ENCODE measurements at regions not wholly inside any gene's neighbourhood (a gene's known extent, or its start where the extent isn't known, plus 50 kb on each side); places are given as distances from the start of the nearest gene placed in this dataset.

DNA sequence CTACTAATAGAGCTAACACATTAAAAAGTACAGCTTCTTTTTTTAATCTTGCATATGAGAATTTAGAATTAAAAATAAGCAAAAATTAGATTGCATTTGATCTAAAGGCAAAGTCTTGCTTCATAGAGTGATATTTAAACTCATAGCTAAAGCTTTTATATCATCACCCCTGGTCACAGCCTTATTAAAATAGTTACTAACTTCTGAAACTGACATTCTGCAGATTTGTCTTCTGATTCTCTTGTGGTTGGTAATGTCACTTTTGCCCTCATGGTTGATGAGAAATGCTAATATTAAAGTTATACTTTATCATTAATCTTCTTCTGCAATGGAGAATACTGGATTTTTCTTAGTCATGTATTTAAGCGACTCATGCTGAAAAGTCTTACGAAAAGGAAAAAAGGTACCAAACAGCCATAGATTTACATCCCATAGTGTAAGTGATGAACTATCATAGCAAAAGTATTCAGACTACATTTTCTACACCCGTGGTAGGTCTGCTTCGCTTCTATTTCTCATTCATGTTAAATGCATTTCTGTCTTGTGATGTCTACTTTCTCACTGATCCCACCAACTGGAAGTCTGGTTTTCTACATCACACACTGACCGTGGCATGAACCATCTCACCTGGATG lies 330.5 kb upstream of the B3GALT2 start:
- H3K4me3 ChIP-seq (ENCODE audit: low read depth, low read length, poor library complexity, severe bottlenecking) = no peak overlapping the region
- no peak overlapping the region for H2AFZ ChIP-seq (ENCODE audit: low read length)
- no peak for DNase-seq (ENCODE audit: low spot score)
- intact Hi-C loops (cut with micrococcal nuclease; ENCODE audit: unreplicated experiment) = no loop called here
- POLR2A ChIA-PET = interaction anchor here (0.6 to 1.5 kb wide), 4 partner anchors 13 to 218 kb away, joined by 3 to 5 read pairs (median 4); no protein-coding TSS in a partner anchor
- no peaks in the 10 kb centered on the region for H3K79me2 ChIP-seq (ENCODE audit: insufficient read depth, low read depth, low read length)
- H3K36me3 ChIP-seq (ENCODE audit: insufficient read depth, low read length) = no peaks in the 10 kb centered on the region
- no peaks in the 10 kb centered on the region for H3K9me3 ChIP-seq (ENCODE audit: low read length)
- TF ChIP-seq CTCF (conservative IDR thresholded peaks at IDR 0.05; ENCODE audit: low read length) (no peak), EZH2phosphoT487 (IDR thresholded peaks at IDR 0.05; ENCODE audit: borderline replicate concordance, low read depth, low read length) (no peak)
- H3K9me2 ChIP-seq (ENCODE audit: insufficient read depth, low read length) = no peaks in the 10 kb centered on the region
- H3K4me1 ChIP-seq (ENCODE audit: insufficient read depth, low read length, poor library complexity, severe bottlenecking) = no peaks in the 10 kb centered on the region
- H3K4me2 ChIP-seq (ENCODE audit: low read length) = no peak overlapping the region
- H4K20me1 ChIP-seq (ENCODE audit: insufficient read depth, low read length) = no peaks in the 10 kb centered on the region
- CTCF ChIA-PET (ENCODE audit: unreplicated experiment) = no interaction called here
- BruUV-seq (replicated peaks) = no TSS peak
- H3K27ac ChIP-seq (ENCODE audit: low read depth, low read length, poor library complexity, severe bottlenecking) = no peak overlapping the region

- no peaks in the 10 kb centered on the region for H3K4me1 ChIP-seq (ENCODE audit: insufficient read depth, low read length, poor library complexity, severe bottlenecking)
- H3K4me3 ChIP-seq (ENCODE audit: low read depth, low read length, poor library complexity, severe bottlenecking) = no peak overlapping the region
- H3K9me3 ChIP-seq (ENCODE audit: low read length) = no peaks in the 10 kb centered on the region
- no peaks in the 10 kb centered on the region for H3K9me2 ChIP-seq (ENCODE audit: insufficient read depth, low read length)
- no peak for DNase-seq (ENCODE audit: low spot score)
- no peaks in the 10 kb centered on the region for H3K79me2 ChIP-seq (ENCODE audit: insufficient read depth, low read depth, low read length)
- H3K27ac ChIP-seq (ENCODE audit: low read depth, low read length, poor library complexity, severe bottlenecking) = no peak overlapping the region
- no peak overlapping the region for H3K4me2 ChIP-seq (ENCODE audit: low read length)
- ChIA-PET CTCF (ENCODE audit: unreplicated experiment) (no interaction called here), POLR2A (interaction anchor here (0.5 to 0.6 kb wide), 4 partner anchors 21 to 811 kb away, joined by 3 read pairs; no protein-coding TSS in a partner anchor)
- TF ChIP-seq EZH2phosphoT487 (IDR thresholded peaks at IDR 0.05; ENCODE audit: borderline replicate concordance, low read depth, low read length) = no peak
- BruUV-seq (replicated peaks) = no TSS peak
- intact Hi-C loops (cut with micrococcal nuclease; ENCODE audit: unreplicated experiment) = no loop called here
- H3K36me3 ChIP-seq (ENCODE audit: insufficient read depth, low read length) = no peaks in the 10 kb centered on the region
- no peaks in the 10 kb centered on the region for H4K20me1 ChIP-seq (ENCODE audit: insufficient read depth, low read length)
- H2AFZ ChIP-seq (ENCODE audit: low read length) = no peak overlapping the region
These were observed 328.0 kb upstream of the B3GALT2 start for GRCh38 chr1:193514397-193514796.

DNA sequence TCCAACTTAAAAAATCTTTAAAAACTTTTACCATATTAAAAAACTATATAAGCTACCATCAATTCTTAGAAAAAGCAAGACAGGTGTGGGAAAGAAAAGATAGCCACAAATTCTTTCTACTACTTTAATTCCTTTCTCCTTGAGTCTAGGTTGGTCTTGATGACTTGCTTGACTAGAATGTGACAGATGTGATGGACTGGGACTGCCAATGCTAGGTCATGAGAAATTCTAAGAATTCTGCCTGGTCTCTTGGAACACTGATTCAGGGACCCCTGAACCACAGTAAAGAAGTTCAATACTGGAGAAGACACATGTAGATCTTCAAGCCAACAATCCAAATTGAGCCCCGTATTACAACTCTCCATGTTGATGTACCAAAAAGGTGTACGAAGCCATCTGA lies 326.6 kb upstream of the B3GALT2 start:
- BruUV-seq (replicated peaks) = no TSS peak
- DNase-seq (ENCODE audit: low spot score) = no peak
- intact Hi-C loops (cut with micrococcal nuclease; ENCODE audit: unreplicated experiment) = no loop called here
- no peaks in the 10 kb centered on the region for H4K20me1 ChIP-seq (ENCODE audit: insufficient read depth, low read length)
- no peak overlapping the region for H2AFZ ChIP-seq (ENCODE audit: low read length)
- no peak overlapping the region for H3K4me3 ChIP-seq (ENCODE audit: low read depth, low read length, poor library complexity, severe bottlenecking)
- no peak overlapping the region for H3K4me2 ChIP-seq (ENCODE audit: low read length)
- H3K79me2 ChIP-seq (ENCODE audit: insufficient read depth, low read depth, low read length) = no peaks in the 10 kb centered on the region
- H3K36me3 ChIP-seq (ENCODE audit: insufficient read depth, low read length) = no peaks in the 10 kb centered on the region
- POLR2A ChIA-PET = interaction anchor here (0.6 to 1.2 kb wide), 2 partner anchors 46 to 62 kb away, joined by 3 read pairs; no protein-coding TSS in a partner anchor
- H3K9me2 ChIP-seq (ENCODE audit: insufficient read depth, low read length) = no peaks in the 10 kb centered on the region
- H3K9me3 ChIP-seq (ENCODE audit: low read length) = no peaks in the 10 kb centered on the region
- no peaks in the 10 kb centered on the region for H3K4me1 ChIP-seq (ENCODE audit: insufficient read depth, low read length, poor library complexity, severe bottlenecking)
- CTCF ChIA-PET (ENCODE audit: unreplicated experiment) = no interaction called here
- no peak for TF ChIP-seq CTCF (conservative IDR thresholded peaks at IDR 0.05; ENCODE audit: low read length)
- no peak for TF ChIP-seq EZH2phosphoT487 (IDR thresholded peaks at IDR 0.05; ENCODE audit: borderline replicate concordance, low read depth, low read length)
- no peak overlapping the region for H3K27ac ChIP-seq (ENCODE audit: low read depth, low read length, poor library complexity, severe bottlenecking)
